GM12875 (cell line): ENCODE measurements at regions not wholly inside any gene's neighbourhood (a gene's known extent, or its start where the extent isn't known, plus 50 kb on each side); places are given as distances from the start of the nearest gene placed in this dataset.

Experiments
- H3K4me3 ChIP-seq: one replicate; pipeline ENCODE4 v1.5.1; 2011; ENCODE audit warnings: low read depth, low read length, control low read depth
- CTCF ChIP-seq: IDR thresholded peaks from 2 replicates; pipeline ENCODE4 v1.5.1; 2011; ENCODE audit warnings: low read depth, mild to moderate bottlenecking, control low read depth, inconsistent platforms, low read length, moderate library complexity, borderline replicate concordance; ENCODE audit not compliant: insufficient read depth

- TF ChIP-seq CTCF: no peak
- H3K4me3 ChIP-seq: peak overlapping the region; percentile 54
Observed at GRCh38 chr13:105139048-105139379, 1396.4 kb downstream of the EFNB2 start.

- no peak for TF ChIP-seq CTCF
- H3K4me3 ChIP-seq: no peak overlapping the region
Observed at GRCh38 chr13:105135852-105136615, 1399.4 kb downstream of the EFNB2 start.

GRCh38 chr13:105127732-105128131, 1407.7 kb downstream of the EFNB2 start:
- no peak for TF ChIP-seq CTCF
- no peak overlapping the region for H3K4me3 ChIP-seq

- TF ChIP-seq CTCF: no peak
Observed at GRCh38 chr13:105121221-105121620, 1414.2 kb downstream of the EFNB2 start.

GRCh38 chr13:105118426-105118985, 1417.0 kb downstream of the EFNB2 start:
- no peak for TF ChIP-seq CTCF
- H3K4me3 ChIP-seq: no peak overlapping the region

More at GRCh38 chr13:105121221-105121620, 1414.2 kb downstream of the EFNB2 start:
- H3K4me3 ChIP-seq: no peak overlapping the region

GRCh38 chr13:105116966-105117365, 1418.5 kb downstream of the EFNB2 start:
- TF ChIP-seq CTCF: no peak
- H3K4me3 ChIP-seq: no peak overlapping the region

- TF ChIP-seq CTCF: no peak
- no peak overlapping the region for H3K4me3 ChIP-seq
Observed at GRCh38 chr13:105112561-105112960, 1422.9 kb downstream of the EFNB2 start.
